ENCODE measurements at regions not wholly inside any gene's neighbourhood (a gene's known extent, or its start where the extent isn't known, plus 50 kb on each side); places are given as distances from the start of the nearest gene placed in this dataset.
"Not testable (repeated sequence)": the region's sequence is repeated elsewhere in the genome, so short reads cannot be mapped to it uniquely, and the experiment has no call there.

GRCh38 chr14:106410229-106410628 is 883.8 kb downstream of the TMEM121 start:
- DNase-seq (ENCODE audit: low spot score) = not testable (repeated sequence)

DNA sequence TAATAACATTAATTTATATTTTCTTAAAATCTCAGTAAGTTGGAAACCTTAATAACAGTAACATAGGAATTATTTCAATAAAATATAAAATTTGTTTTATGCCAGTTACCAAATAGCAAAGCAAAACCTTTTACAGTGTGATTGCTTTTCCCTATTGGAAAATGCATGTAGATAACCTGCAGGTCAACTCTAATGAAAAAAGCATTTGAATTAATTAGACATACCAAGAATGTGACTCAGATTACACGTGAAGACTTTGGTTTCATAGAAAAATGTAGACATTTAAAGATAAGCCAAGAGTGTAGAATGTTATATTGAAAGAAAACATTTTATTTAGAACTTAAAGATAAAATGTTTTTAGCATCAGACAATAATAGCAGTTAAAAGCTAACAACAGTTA is 888.1 kb downstream of the TMEM121 start:
- DNase-seq (ENCODE audit: low spot score) = no peak

GRCh38 chr14:106417224-106418049 is 891.1 kb downstream of the TMEM121 start:
- peak; percentile 41 for DNase-seq (ENCODE audit: low spot score)

- DNase-seq (ENCODE audit: low spot score) = no peak
Measured at GRCh38 chr14:106419376-106419965, 893.1 kb downstream of the TMEM121 start.

DNA sequence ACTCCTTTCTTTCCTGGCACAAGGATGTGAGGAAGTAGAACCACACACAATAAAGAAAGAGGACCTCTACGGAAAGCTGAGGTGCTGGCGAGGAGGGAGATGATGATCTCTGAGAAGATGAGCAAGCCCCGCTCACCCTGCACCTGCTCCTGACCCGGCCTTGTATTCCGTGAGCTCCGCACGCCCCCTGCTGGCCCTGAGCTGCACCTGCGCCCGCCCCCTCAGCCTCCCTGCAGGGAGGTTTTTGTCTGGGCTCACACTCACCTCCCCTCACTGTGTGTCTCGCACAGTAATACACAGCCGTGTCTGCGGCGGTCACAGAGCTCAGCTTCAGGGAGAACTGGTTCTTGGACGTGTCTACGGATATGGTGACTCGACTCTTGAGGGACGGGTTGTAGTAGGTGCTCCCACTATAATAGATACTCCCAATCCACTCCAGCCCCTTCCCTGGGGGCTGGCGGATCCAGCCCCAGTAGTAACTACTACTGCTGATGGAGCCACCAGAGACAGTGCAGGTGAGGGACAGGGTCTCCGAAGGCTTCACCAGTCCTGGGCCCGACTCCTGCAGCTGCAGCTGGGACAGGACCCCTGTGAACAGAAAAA is 895.1 kb downstream of the TMEM121 start:
- not testable (repeated sequence) for DNase-seq (ENCODE audit: low spot score)

GRCh38 chr14:106422066-106422465 is 895.7 kb downstream of the TMEM121 start:
- no peak for DNase-seq (ENCODE audit: low spot score)

- not testable (repeated sequence) for DNase-seq (ENCODE audit: low spot score)
Measured at GRCh38 chr14:106425150-106425549, 898.8 kb downstream of the TMEM121 start.

GRCh38 chr14:106436310-106436905 is 910.0 kb downstream of the TMEM121 start:
- DNase-seq (ENCODE audit: low spot score) = no peak

DNA sequence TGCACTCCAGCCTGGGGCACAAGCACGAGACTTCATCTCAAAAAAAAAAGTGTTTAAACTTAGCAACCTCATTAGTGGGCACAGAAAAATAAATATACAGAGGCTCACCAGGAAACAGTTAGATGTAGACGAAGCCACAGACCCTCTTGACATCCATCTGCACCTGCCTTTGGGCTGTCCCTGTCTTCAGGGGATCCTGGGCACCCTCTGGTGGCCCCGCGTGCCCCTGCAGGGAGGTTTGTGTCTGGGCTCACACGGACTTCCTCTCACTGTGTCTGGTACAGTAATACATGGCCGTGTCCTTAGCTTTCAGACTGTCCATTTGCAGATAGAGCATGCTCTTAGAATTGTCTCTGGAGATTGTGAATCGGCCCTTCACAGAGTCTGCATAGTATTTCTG is 916.5 kb downstream of the TMEM121 start:
- DNase-seq (ENCODE audit: low spot score) = no peak

DNA sequence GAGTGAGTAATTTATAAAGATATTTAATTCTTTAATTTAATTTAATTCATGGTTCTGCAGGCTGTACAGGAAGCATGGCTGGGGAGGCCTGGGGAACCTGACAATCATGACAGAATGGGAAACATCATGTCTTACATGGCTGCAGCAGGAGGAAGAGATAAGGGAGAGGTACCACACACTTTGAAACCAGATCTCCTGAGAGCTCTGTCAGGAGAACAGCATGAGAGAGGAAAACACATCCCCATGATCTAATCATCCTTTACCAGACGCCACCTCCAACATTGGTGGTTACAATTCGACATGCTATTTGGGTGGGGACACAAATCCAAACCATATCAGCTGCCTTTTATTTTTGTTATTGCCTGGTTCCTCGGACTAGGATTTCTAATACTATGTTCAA is 928.6 kb downstream of the TMEM121 start:
- no peak for DNase-seq (ENCODE audit: low spot score)

DNA sequence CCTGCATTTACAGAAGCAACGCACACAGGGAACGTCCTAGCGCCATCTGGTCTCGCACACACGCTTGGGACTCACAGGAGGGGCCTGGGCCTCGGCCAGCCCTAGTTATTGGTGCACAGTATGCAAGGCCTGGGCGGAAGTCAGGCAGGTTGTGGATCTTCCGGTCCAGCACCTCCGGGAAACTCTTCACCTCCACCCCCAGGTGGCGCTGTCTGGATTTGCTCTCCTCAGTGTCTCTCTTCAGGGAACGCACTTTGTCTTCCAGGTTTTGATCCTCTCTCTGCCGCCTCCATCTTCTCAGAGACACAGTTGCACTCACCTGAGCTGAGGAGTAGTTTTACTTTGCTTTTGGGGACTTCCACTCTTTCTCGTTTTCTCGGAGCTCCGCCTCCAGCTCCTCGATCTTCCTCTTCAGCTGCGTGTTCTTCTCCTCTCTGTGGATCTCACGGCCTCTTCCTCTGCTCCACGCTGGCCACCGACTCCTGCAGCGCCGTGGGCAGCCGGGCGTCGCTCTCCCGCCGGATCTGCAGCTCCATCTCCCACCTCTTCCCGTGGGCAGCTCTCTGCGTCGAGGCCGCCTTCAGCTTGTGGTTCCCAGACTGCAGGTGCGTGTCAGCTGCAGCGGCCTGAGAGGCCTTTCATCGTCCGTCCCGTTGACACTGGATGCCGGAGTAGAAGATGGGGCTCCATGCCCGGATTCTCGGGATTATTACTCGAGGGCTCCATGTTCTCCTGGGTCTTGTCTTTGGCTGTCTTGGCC is 933.8 kb downstream of the TMEM121 start:
- no peak for DNase-seq (ENCODE audit: low spot score)

GRCh38 chr14:106460916-106461315 is 934.5 kb downstream of the TMEM121 start:
- no peak for DNase-seq (ENCODE audit: low spot score)

DNA sequence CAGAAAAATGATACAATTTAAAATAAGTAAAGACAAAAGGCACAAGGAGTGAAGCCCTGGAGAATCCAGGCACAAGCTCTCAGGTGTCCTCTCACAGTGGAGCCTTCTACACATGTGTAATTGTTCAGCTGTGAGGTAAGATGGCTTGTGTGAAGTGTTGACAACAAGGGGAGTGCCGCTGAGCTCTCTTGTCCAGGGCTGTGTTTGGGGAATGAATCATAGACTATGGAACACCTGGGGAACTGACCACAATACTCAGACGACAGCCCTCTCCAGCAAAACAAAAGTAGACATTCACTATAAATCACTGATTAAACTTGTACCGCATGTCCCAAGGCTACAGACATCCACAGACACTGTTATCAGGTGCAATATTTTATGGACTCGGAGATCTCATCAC is 940.1 kb downstream of the TMEM121 start:
- DNase-seq (ENCODE audit: low spot score) = not testable (repeated sequence)

- not testable (repeated sequence) for DNase-seq (ENCODE audit: low spot score)
Measured at GRCh38 chr14:106468869-106469268, 942.5 kb downstream of the TMEM121 start.

GRCh38 chr14:106470028-106470427 is 943.6 kb downstream of the TMEM121 start:
- DNase-seq (ENCODE audit: low spot score) = not testable (repeated sequence)

DNA sequence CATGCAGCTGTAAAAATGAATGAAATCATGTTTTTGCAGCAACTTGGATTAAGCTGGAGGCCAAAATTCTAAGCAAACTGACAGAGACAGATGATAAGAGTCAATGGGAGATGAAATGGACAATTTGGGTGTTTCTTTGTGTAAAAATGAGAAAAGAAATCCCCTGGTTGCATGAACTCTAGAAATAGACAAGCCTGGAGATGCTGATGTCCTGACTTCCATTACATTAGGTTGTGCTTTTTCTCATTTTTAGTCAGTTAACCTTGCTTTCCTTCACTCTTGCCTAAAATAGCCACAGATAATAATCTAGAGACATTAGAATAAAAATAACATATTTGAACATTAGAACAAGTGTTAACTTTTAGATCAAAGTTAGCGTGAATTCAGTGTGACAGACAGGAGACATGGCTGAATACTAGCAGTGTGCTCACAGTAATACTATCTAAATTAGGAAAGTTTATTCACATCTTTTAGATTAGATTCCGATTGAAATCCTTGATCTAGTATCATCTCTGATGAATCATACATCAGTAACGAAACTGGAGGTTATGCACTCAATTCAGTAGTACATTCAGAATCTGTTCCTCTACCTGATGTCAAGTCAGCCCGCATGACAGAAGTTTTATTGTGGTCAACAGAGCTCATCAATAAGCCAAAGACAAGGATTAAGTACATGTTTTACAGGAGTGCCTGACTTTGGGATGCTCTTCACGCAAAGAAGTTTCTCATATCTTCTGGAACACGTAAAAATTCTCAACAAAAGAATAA is 948.1 kb downstream of the TMEM121 start:
- DNase-seq (ENCODE audit: low spot score) = not testable (repeated sequence)

DNA sequence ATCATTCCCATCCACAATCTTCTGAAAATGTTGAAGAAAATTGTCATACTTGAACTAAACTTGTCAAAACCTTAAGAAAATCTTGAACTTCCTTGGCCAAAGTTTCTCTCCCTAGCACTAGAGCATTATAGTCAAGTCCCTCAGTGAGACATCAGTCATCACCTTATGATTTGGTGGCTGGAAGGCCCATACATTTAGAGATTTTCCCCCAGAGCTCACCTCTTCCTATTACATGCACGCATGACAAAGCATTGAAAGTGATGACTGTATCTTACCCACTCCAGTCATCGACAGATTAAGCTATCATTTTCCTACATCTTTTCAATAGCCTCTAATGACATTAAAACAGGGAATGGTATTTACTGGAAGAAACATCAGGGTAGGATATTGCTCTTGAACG is 948.8 kb downstream of the TMEM121 start:
- not testable (repeated sequence) for DNase-seq (ENCODE audit: low spot score)

GRCh38 chr14:106477600-106477999 is 951.2 kb downstream of the TMEM121 start:
- DNase-seq (ENCODE audit: low spot score) = not testable (repeated sequence)

GRCh38 chr14:106480287-106480686 is 953.9 kb downstream of the TMEM121 start:
- DNase-seq (ENCODE audit: low spot score) = not testable (repeated sequence)

- DNase-seq (ENCODE audit: low spot score) = not testable (repeated sequence)
Measured at GRCh38 chr14:106482213-106482612, 955.8 kb downstream of the TMEM121 start.

DNA sequence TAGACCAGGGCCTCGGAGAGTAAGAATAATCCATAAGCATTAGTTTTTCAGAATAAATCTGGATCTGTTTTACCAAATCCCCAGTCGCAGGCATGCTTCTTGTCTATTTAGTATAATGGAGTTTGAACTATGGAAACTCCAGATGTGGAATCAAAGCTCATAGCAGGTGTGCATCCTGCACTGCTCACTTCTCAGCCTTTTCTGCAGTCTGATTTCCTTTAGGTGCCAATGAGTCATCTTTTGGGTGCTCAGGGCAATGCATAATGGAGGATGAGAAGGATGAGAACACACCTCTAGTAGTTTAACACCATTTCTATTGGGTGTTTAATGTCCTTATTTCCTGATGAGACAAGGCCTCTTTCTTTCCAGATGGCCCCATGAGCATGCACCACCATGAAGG is 961.2 kb downstream of the TMEM121 start:
- DNase-seq (ENCODE audit: low spot score) = no peak
